ENCODE measurements at regions not wholly inside any gene's neighbourhood (a gene's known extent, or its start where the extent isn't known, plus 50 kb on each side); places are given as distances from the start of the nearest gene placed in this dataset.
"Not testable (repeated sequence)": the region's sequence is repeated elsewhere in the genome, so short reads cannot be mapped to it uniquely, and the experiment has no call there.

GRCh38 chr17:77834170-77835115 lies 124.1 kb upstream of the TNRC6C start:
- H3K9ac ChIP-seq (ENCODE audit: low read length) = no peak overlapping the region
- H3K4me1 ChIP-seq (ENCODE audit: control insufficient read depth, insufficient read depth, low read length) = peaks cover 37% of the 10 kb centered on the region
- no peak overlapping the region for H3K4me3 ChIP-seq (ENCODE audit: low read depth, low read length)
- no peaks in the 10 kb centered on the region for H3K27me3 ChIP-seq (ENCODE audit: control insufficient read depth, insufficient read depth, low read length)
- H3K36me3 ChIP-seq (ENCODE audit: control insufficient read depth, insufficient read depth, low read length) = no peaks in the 10 kb centered on the region
- no peaks in the 10 kb centered on the region for H3K9me3 ChIP-seq (ENCODE audit: control insufficient read depth, insufficient read depth, low read depth, low read length)
- no peak overlapping the region for H3K27ac ChIP-seq (ENCODE audit: low read depth, low read length)

GRCh38 chr17:77836557-77837041 lies 121.9 kb upstream of the TNRC6C start:
- Histone ChIP-seq H3K9ac (ENCODE audit: low read length) (no peak overlapping the region), H3K36me3 (ENCODE audit: control insufficient read depth, insufficient read depth, low read length) (no peaks in the 10 kb centered on the region), H3K9me3 (ENCODE audit: control insufficient read depth, insufficient read depth, low read depth, low read length) (no peaks in the 10 kb centered on the region), H3K27ac (ENCODE audit: low read depth, low read length) (no peak overlapping the region), H3K4me1 (ENCODE audit: control insufficient read depth, insufficient read depth, low read length) (peaks cover 16% of the 10 kb centered on the region), H3K4me3 (ENCODE audit: low read depth, low read length) (no peak overlapping the region), H3K27me3 (ENCODE audit: control insufficient read depth, insufficient read depth, low read length) (no peaks in the 10 kb centered on the region)

GRCh38 chr17:77837072-77837471 lies 121.4 kb upstream of the TNRC6C start:
- not testable (repeated sequence) for H3K9me3 ChIP-seq (ENCODE audit: control insufficient read depth, insufficient read depth, low read depth, low read length); H3K27ac ChIP-seq (ENCODE audit: low read depth, low read length); H3K36me3 ChIP-seq (ENCODE audit: control insufficient read depth, insufficient read depth, low read length); H3K9ac ChIP-seq (ENCODE audit: low read length); H3K27me3 ChIP-seq (ENCODE audit: control insufficient read depth, insufficient read depth, low read length); H3K4me3 ChIP-seq (ENCODE audit: low read depth, low read length)
- H3K4me1 ChIP-seq (ENCODE audit: control insufficient read depth, insufficient read depth, low read length) = peaks cover 14% of the 10 kb centered on the region

- H3K9me3 ChIP-seq (ENCODE audit: control insufficient read depth, insufficient read depth, low read depth, low read length) = no peaks in the 10 kb centered on the region
- no peak overlapping the region for H3K4me3 ChIP-seq (ENCODE audit: low read depth, low read length)
- no peaks in the 10 kb centered on the region for H3K27me3 ChIP-seq (ENCODE audit: control insufficient read depth, insufficient read depth, low read length)
- H3K9ac ChIP-seq (ENCODE audit: low read length) = no peak overlapping the region
- no peak overlapping the region for H3K27ac ChIP-seq (ENCODE audit: low read depth, low read length)
- H3K36me3 ChIP-seq (ENCODE audit: control insufficient read depth, insufficient read depth, low read length) = no peaks in the 10 kb centered on the region
- H3K4me1 ChIP-seq (ENCODE audit: control insufficient read depth, insufficient read depth, low read length) = peaks cover 14% of the 10 kb centered on the region
Observed at GRCh38 chr17:77837917-77838316, 120.6 kb upstream of the TNRC6C start.

- H3K27me3 ChIP-seq (ENCODE audit: control insufficient read depth, insufficient read depth, low read length) = no peaks in the 10 kb centered on the region
- no peak overlapping the region for H3K9ac ChIP-seq (ENCODE audit: low read length)
- peaks cover 14% of the 10 kb centered on the region for H3K4me1 ChIP-seq (ENCODE audit: control insufficient read depth, insufficient read depth, low read length)
Observed at GRCh38 chr17:77838748-77839697, 119.5 kb upstream of the TNRC6C start.

GRCh38 chr17:77839698-77840512 lies 118.6 kb upstream of the TNRC6C start:
- no peaks in the 10 kb centered on the region for H3K27me3 ChIP-seq (ENCODE audit: control insufficient read depth, insufficient read depth, low read length)
- H3K4me3 ChIP-seq (ENCODE audit: low read depth, low read length) = no peak overlapping the region
- H3K9me3 ChIP-seq (ENCODE audit: control insufficient read depth, insufficient read depth, low read depth, low read length) = no peaks in the 10 kb centered on the region
- H3K4me1 ChIP-seq (ENCODE audit: control insufficient read depth, insufficient read depth, low read length) = peaks cover 5% of the 10 kb centered on the region; the same call in 1 of the 2 replicates
- no peak overlapping the region for H3K9ac ChIP-seq (ENCODE audit: low read length)
- H3K36me3 ChIP-seq (ENCODE audit: control insufficient read depth, insufficient read depth, low read length) = no peaks in the 10 kb centered on the region
- no peak overlapping the region for H3K27ac ChIP-seq (ENCODE audit: low read depth, low read length)

More at GRCh38 chr17:77838748-77839697, 119.5 kb upstream of the TNRC6C start:
- H3K27ac ChIP-seq (ENCODE audit: low read depth, low read length) = no peak overlapping the region
- no peaks in the 10 kb centered on the region for H3K9me3 ChIP-seq (ENCODE audit: control insufficient read depth, insufficient read depth, low read depth, low read length)
- H3K36me3 ChIP-seq (ENCODE audit: control insufficient read depth, insufficient read depth, low read length) = no peaks in the 10 kb centered on the region
- no peak overlapping the region for H3K4me3 ChIP-seq (ENCODE audit: low read depth, low read length)

GRCh38 chr17:77840513-77841165 lies 117.9 kb upstream of the TNRC6C start:
- H3K9ac ChIP-seq (ENCODE audit: low read length) = no peak overlapping the region
- H3K27ac ChIP-seq (ENCODE audit: low read depth, low read length) = no peak overlapping the region

GRCh38 chr17:77841742-77842527 lies 116.6 kb upstream of the TNRC6C start:
- Histone ChIP-seq H3K9me3 (ENCODE audit: control insufficient read depth, insufficient read depth, low read depth, low read length) (no peaks in the 10 kb centered on the region), H3K4me1 (ENCODE audit: control insufficient read depth, insufficient read depth, low read length) (0 out of 2 replicates have a peak, but pooled peaks cover 2% of the 10 kb centered on the region), H3K4me3 (ENCODE audit: low read depth, low read length) (no peak overlapping the region), H3K27ac (ENCODE audit: low read depth, low read length) (no peak overlapping the region), H3K36me3 (ENCODE audit: control insufficient read depth, insufficient read depth, low read length) (no peaks in the 10 kb centered on the region), H3K27me3 (ENCODE audit: control insufficient read depth, insufficient read depth, low read length) (no peaks in the 10 kb centered on the region), H3K9ac (ENCODE audit: low read length) (no peak overlapping the region)

More at GRCh38 chr17:77840513-77841165, 117.9 kb upstream of the TNRC6C start:
- no peak overlapping the region for H3K4me3 ChIP-seq (ENCODE audit: low read depth, low read length)
- H3K36me3 ChIP-seq (ENCODE audit: control insufficient read depth, insufficient read depth, low read length) = no peaks in the 10 kb centered on the region
- H3K4me1 ChIP-seq (ENCODE audit: control insufficient read depth, insufficient read depth, low read length) = 0 out of 2 replicates have a peak, but pooled peaks cover 2% of the 10 kb centered on the region
- no peaks in the 10 kb centered on the region for H3K27me3 ChIP-seq (ENCODE audit: control insufficient read depth, insufficient read depth, low read length)
- H3K9me3 ChIP-seq (ENCODE audit: control insufficient read depth, insufficient read depth, low read depth, low read length) = no peaks in the 10 kb centered on the region

GRCh38 chr17:77842528-77843147 lies 115.9 kb upstream of the TNRC6C start:
- H3K4me1 ChIP-seq (ENCODE audit: control insufficient read depth, insufficient read depth, low read length) = 0 out of 2 replicates have a peak, but pooled peaks cover 2% of the 10 kb centered on the region
- no peaks in the 10 kb centered on the region for H3K9me3 ChIP-seq (ENCODE audit: control insufficient read depth, insufficient read depth, low read depth, low read length)
- H3K4me3 ChIP-seq (ENCODE audit: low read depth, low read length) = no peak overlapping the region
- H3K27ac ChIP-seq (ENCODE audit: low read depth, low read length) = no peak overlapping the region
- no peaks in the 10 kb centered on the region for H3K27me3 ChIP-seq (ENCODE audit: control insufficient read depth, insufficient read depth, low read length)
- no peak overlapping the region for H3K9ac ChIP-seq (ENCODE audit: low read length)
- H3K36me3 ChIP-seq (ENCODE audit: control insufficient read depth, insufficient read depth, low read length) = no peaks in the 10 kb centered on the region
